ENCODE measurements at regions not wholly inside any gene's neighbourhood (a gene's known extent, or its start where the extent isn't known, plus 50 kb on each side); places are given as distances from the start of the nearest gene placed in this dataset.

- TF ChIP-seq SRF (IDR thresholded peaks at IDR 0.05; ENCODE audit: low read depth, low read length), result no peak
- no peak for TF ChIP-seq DMTF1 (CRISPR knock-in tag; IDR thresholded peaks at IDR 0.05)
- peak; percentile 43; the same call in 1 of the 2 replicates for TF ChIP-seq FOSL1 (CRISPR knock-in tag; IDR thresholded peaks at IDR 0.05; ENCODE audit: borderline replicate concordance)
- TF ChIP-seq ARID5B (CRISPR knock-in tag; IDR thresholded peaks at IDR 0.05), result peak; percentile 41; the same call in 1 of the 2 replicates
- TF ChIP-seq FOSL2 (CRISPR knock-in tag; IDR thresholded peaks at IDR 0.05), result peak; percentile 84
- 0 out of 2 replicates have a peak, but pooled peaks have one; percentile 5 for TF ChIP-seq RARA (CRISPR knock-in tag; IDR thresholded peaks at IDR 0.05)
- peak; percentile 80; the same call in 1 of the 2 replicates for TF ChIP-seq ZNF281 (CRISPR knock-in tag; IDR thresholded peaks at IDR 0.05; ENCODE audit: borderline replicate concordance)
- peak; percentile 29; the same call in 1 of the 2 replicates for TF ChIP-seq SAP130 (CRISPR knock-in tag; IDR thresholded peaks at IDR 0.05; ENCODE audit: low read depth)
- TF ChIP-seq TARDBP (CRISPR knock-in tag; IDR thresholded peaks at IDR 0.05), result peak; percentile 23; the same call in 1 of the 2 replicates
- TF ChIP-seq ZBTB46 (CRISPR knock-in tag; IDR thresholded peaks at IDR 0.05; ENCODE audit: borderline replicate concordance), result no peak
- no peak for TF ChIP-seq BATF2 (CRISPR knock-in tag; IDR thresholded peaks at IDR 0.05)
Measured at GRCh38 chr3:194740859-194741491, 55.3 kb downstream of the FAM43A start (continued).
